ENCODE measurements at regions not wholly inside any gene's neighbourhood (a gene's known extent, or its start where the extent isn't known, plus 50 kb on each side); places are given as distances from the start of the nearest gene placed in this dataset.

GRCh38 chr16:52976539-52977167 lies 76.0 kb downstream of the CHD9NB start:
- FAIRE-seq (no peak), DNase-seq (ENCODE audit: low read depth, low spot score) (no peak)
- dilution Hi-C loops (cut with MboI; ENCODE audit: extremely low pct_ligation_motif_present, low sequenced_read_pairs) = no loop called here

GRCh38 chr16:52967744-52968143 lies 85.0 kb downstream of the CHD9NB start:
- Histone ChIP-seq H3K79me2 (ENCODE audit: control insufficient read depth, insufficient read depth, low read length) (no peaks in the 10 kb centered on the region), H3K4me2 (ENCODE audit: control insufficient read depth, extremely low read depth, insufficient read depth, low read depth, low read length) (no peak overlapping the region), H3K4me1 (ENCODE audit: control insufficient read depth, extremely low read depth, insufficient read depth, low read length) (no peaks in the 10 kb centered on the region), H3K9ac (ENCODE audit: control insufficient read depth, extremely low read depth, insufficient read depth, low read length) (no peak overlapping the region), H3K36me3 (ENCODE audit: control insufficient read depth in 2 of 2, extremely low read depth in 1 of 2, insufficient read depth in 2 of 2, low read length in 2 of 2) (no peaks in the 10 kb centered on the region), H4K20me1 (ENCODE audit: control insufficient read depth, extremely low read depth, insufficient read depth, low read length) (no peaks in the 10 kb centered on the region), H3K27me3 (ENCODE audit: control insufficient read depth, extremely low read depth, insufficient read depth, low read length) (no peaks in the 10 kb centered on the region), H2AFZ (ENCODE audit: control insufficient read depth, low read length) (no peak overlapping the region), H3K4me3 (ENCODE audit: control insufficient read depth in 2 of 3, extremely low read depth in 1 of 3, insufficient read depth in 2 of 3, low read depth in 1 of 3, low read length in 3 of 3) (no peak overlapping the region), H3K9me3 (ENCODE audit: control insufficient read depth, low read depth, low read length) (no peaks in the 10 kb centered on the region), H3K27ac (ENCODE audit: control insufficient read depth, insufficient read depth, low read length) (no peak overlapping the region), H3K9me1 (ENCODE audit: control insufficient read depth, extremely low read depth, insufficient read depth, low read length) (no peaks in the 10 kb centered on the region)
- DNase-seq (ENCODE audit: low read depth, low spot score) (no peak), FAIRE-seq (no peak)
- dilution Hi-C loops (cut with MboI; ENCODE audit: extremely low pct_ligation_motif_present, low sequenced_read_pairs) = no loop called here
- TF ChIP-seq CTCF (optimal IDR thresholded peaks at IDR 0.05 in 1 of 3, IDR thresholded peaks at IDR 0.05 in 1 of 3, conservative IDR thresholded peaks at IDR 0.05 in 1 of 3; ENCODE audit: extremely low read depth in 1 of 3, insufficient read depth in 2 of 3, low read length in 3 of 3) = no peak
- no peak for TF ChIP-seq EZH2 (IDR thresholded peaks at IDR 0.05; ENCODE audit: low read length)

More at GRCh38 chr16:52976539-52977167, 76.0 kb downstream of the CHD9NB start:
- no peaks in the 10 kb centered on the region for H4K20me1 ChIP-seq (ENCODE audit: control insufficient read depth, extremely low read depth, insufficient read depth, low read length)
- no peak overlapping the region for H3K4me3 ChIP-seq (ENCODE audit: control insufficient read depth in 2 of 3, extremely low read depth in 1 of 3, insufficient read depth in 2 of 3, low read depth in 1 of 3, low read length in 3 of 3)
- H3K9me3 ChIP-seq (ENCODE audit: control insufficient read depth, low read depth, low read length) = no peaks in the 10 kb centered on the region
- H3K27me3 ChIP-seq (ENCODE audit: control insufficient read depth, extremely low read depth, insufficient read depth, low read length) = no peaks in the 10 kb centered on the region
- no peak overlapping the region for H3K27ac ChIP-seq (ENCODE audit: control insufficient read depth, insufficient read depth, low read length)
- H3K9me1 ChIP-seq (ENCODE audit: control insufficient read depth, extremely low read depth, insufficient read depth, low read length) = no peaks in the 10 kb centered on the region
- no peak overlapping the region for H3K4me2 ChIP-seq (ENCODE audit: control insufficient read depth, extremely low read depth, insufficient read depth, low read depth, low read length)
- no peak overlapping the region for H3K9ac ChIP-seq (ENCODE audit: control insufficient read depth, extremely low read depth, insufficient read depth, low read length)
- H2AFZ ChIP-seq (ENCODE audit: control insufficient read depth, low read length) = no peak overlapping the region
- TF ChIP-seq CTCF (optimal IDR thresholded peaks at IDR 0.05 in 1 of 3, IDR thresholded peaks at IDR 0.05 in 1 of 3, conservative IDR thresholded peaks at IDR 0.05 in 1 of 3; ENCODE audit: extremely low read depth in 1 of 3, insufficient read depth in 2 of 3, low read length in 3 of 3) (peak; percentile 51 to 56 (median 52)), EZH2 (IDR thresholded peaks at IDR 0.05; ENCODE audit: low read length) (no peak)
- no peaks in the 10 kb centered on the region for H3K36me3 ChIP-seq (ENCODE audit: control insufficient read depth in 2 of 2, extremely low read depth in 1 of 2, insufficient read depth in 2 of 2, low read length in 2 of 2)
- no peaks in the 10 kb centered on the region for H3K4me1 ChIP-seq (ENCODE audit: control insufficient read depth, extremely low read depth, insufficient read depth, low read length)
- no peaks in the 10 kb centered on the region for H3K79me2 ChIP-seq (ENCODE audit: control insufficient read depth, insufficient read depth, low read length)

Measured in keratinocyte (primary cell).